GM18499 (cell line): ENCODE measurements at regions not wholly inside any gene's neighbourhood (a gene's known extent, or its start where the extent isn't known, plus 50 kb on each side); places are given as distances from the start of the nearest gene placed in this dataset.

Experiments
- ATAC-seq: cut with Tn5 transposase; IDR thresholded peaks from one replicate; pipeline ENCODE4 v1.9.1; 2021; ENCODE audit warnings: moderate number of reproducible peaks; ENCODE audit not compliant: insufficient read depth, unreplicated experiment

DNA sequence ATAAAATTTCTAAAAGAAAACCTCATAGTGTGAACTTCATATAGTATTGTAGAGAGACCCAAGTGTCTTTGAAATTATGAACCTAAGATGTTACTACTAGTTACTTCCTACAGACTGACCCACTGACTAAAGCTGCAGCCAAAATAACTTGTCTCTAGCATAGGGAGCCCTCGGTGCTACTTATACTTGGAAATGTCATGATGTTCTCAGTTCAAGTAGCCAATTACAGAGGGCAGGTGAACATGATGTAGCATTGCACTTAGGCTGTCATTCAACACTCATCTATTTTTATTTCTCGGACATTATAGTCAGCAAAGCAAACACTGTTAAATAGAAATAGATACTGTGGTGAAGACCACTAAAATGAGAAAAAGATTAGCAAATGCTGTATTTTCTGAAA lies 165.6 kb downstream of the AREG start:
- no peak for ATAC-seq

DNA sequence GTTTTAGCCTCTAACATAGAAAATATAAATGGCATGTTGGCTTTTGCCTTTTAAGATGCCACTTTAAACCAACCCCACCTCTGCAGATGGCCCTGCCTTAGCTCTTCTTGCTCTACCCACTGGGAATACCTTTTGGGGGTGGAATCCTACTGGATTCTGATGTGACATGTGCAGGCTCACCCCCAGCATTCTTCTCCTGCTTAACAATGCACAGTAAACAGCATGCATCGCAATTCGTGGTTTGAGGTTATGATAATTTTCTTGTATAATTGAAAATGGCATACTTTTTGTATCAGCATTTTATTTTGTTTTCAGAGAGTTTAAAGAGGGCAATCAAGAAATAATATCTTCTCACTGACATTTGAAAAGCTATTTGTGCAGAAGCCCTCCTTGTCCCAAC lies 167.9 kb downstream of the AREG start:
- ATAC-seq: no peak

DNA sequence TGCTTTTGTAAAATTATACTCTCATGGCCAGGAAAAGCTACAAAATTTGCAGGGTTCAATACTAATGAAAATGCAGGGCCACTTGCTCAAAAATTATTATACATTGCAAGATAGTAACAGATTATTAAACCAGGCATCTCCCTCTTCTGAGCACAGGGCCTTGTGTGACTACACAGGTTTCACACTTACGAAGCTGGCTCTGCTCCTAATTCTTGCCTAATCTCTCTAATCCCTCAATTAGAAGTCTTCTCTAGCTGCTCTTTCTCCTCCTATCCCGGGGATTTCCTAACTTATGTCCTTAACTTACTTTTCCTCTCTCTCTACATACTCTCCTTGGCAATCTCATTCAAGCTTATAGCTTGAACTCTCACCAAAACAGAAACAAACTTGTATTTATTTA lies 168.3 kb downstream of the AREG start:
- no peak for ATAC-seq

DNA sequence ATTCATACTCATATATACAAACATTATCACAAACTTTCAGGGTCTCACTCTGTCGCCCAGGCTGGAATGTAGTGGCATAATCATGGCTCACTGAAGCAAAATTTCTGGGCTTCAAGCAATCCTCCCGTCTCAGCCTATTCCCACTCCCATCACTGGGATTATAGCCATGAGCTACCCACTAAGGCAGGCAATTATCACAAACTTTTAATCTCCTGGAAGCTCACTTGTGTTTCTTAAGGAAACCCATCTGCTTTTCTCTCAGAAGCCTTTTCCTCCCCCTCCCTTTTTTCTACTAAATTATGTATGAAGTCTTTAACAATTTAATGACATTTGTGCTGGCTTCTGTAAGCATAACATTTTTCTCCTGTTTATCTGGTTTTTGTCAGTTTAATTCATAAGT lies 170.5 kb downstream of the AREG start:
- no peak for ATAC-seq

DNA sequence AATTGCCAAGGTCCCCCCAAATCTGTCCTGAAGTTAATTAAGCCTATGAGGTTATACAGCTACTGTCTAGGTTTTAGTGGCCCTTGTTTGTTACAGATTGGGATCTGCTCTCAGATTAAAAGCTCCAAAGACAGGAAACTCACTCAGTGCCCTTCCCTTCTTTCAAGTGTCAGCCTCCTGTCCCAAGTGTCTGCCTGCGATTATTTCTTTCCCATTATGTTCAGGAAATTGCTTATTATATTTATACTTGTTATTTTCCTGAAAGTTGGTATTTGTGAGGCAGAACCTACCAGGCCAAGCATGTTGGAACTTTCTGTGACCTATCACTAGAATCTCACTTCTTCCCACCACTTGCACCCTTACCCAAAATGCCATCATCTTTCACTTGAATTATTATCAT lies 173.2 kb downstream of the AREG start:
- no peak for ATAC-seq

DNA sequence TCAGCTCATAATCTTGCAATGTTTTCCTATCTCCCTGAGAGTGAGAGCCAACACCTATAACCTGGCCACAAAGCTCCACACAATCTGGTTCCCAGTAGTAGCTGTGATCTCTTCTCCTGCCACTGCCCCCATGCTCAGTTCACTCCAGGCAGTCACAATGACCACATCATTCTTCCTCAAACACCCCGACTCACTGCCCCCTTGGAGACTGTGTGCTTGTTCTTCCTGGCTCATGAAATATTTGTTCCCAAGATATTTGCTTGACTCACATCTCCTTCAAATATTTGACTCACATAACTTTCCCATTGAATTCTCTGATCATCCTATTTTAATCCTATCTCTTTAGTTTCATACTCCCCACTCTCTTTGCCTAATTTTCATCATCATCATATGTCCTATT lies 173.7 kb downstream of the AREG start:
- ATAC-seq: no peak

DNA sequence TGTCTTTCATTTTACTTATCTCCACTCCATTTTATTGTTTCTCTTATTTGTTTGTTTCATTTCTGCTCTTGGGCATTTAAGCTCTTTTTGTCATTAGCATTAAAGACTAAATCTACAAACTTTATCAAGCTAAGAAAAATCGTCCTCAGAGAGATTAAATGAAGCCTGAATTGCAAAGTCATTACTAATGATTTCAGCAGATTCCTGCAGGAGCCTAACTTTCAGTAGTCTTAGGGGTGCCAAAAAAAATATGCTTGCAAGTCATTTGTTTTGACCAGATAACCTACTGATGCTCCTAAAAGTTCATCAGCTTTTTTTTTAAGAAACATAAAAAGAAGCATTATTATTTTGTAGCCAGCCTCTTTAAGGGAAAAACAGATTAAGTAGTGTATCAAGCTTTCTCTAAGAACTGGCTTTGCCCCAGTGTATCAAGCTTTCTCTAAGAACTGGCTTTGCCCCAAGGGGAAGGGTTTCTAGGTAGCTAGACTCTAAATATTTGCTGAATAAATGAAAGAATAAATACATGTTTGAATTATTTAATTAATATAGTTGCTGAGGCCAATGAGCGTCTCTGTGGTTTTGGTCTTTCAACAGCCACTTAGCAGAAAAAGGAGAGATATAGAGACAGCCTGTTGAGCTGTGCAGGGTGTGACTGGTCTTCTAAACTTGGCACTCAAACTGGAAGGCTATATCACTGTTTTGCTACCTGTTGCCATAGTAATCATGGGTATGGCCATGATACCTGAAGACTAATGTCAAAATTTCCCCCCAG lies 174.2 kb downstream of the BTC start:
- no peak for ATAC-seq

DNA sequence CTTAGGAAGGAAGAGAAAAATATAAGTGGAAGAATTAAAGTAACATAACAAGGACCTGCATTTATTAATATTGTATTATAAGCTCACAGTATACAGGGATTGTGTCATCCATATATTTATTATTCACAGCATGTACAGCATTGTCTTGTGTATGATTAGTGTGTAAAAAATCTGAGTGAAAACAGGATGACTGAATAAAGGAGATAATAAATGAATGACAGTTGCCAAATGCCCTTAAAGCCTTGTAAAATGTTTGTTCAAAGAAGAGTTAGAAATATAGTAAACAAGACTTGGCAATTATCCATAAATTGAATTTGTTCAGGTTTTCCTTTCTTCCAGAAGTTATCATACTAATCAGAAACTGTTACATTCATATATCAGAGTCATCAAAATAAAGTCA lies 172.7 kb downstream of the BTC start:
- ATAC-seq: no peak

DNA sequence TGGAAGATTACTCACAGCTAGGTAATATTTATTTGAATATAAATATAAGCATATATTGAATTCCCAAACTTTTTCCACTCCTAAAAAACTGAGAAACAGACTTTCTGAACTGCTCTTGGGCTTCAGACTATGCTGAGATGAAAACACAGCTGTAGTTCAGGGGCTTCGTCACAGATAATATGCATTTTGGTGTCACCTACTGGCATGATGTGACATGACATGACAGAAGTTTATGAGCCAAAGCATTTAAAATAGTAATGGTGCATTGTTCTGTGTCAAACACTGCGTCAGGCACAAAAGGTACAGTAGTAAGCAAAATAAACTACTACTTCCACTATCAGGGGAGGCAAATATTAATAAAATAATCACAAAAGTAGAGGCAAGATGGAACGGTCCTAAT lies 171.3 kb downstream of the BTC start:
- ATAC-seq: no peak

DNA sequence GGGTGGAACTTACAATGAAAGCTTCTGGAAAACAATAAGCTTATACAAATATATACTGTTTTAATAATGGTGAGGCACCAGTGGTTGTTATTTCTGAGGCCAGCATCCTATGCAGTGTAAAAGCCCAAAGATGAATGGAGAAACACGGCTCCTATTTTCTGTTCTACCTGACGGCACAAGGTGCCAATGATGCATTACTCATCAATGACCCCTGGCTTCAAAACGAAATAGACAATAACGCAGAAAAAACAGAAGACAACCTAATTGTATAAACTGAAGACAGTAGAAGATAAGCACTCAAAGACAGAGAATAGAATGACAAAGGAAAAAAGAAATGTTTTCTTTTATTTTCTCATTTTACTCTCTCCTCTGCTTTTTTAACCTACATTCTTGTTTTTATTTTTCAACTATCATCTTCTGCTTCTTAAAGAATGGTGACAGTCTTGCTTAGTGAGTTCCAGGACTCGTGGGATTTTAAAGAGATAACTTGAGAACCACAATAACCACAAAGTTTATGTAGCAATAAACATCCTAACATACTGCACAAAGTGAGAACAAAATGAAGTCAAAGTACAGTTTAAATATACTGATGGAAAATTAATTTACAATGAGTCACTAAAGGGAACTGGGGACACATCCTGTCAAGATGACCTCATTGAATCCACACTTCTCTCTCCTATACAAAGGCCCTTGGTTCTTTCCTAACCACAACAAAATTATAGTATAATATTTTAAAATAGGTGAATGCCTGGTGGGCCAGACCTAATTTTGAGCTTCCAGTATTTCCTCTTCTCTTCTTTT lies 169.8 kb downstream of the BTC start:
- no peak for ATAC-seq

DNA sequence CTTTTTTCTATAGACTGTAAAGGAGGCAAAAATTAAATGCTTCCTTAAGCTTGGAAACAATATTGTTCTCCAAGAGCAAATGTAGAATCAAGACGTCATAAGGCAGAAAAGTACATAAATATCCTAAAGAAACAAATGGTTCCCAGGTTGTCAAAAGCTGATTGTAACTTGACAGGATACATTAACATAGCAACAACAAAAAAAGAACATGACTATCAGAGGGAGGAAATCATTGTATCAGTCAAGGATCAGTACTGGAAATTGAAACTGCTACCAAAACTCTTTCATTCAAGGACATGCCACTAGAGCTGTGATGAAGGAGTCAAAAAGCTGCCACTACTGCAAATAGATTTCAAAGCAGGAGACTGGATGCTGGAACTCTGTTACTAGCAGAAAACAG lies 168.3 kb downstream of the BTC start:
- ATAC-seq: no peak

DNA sequence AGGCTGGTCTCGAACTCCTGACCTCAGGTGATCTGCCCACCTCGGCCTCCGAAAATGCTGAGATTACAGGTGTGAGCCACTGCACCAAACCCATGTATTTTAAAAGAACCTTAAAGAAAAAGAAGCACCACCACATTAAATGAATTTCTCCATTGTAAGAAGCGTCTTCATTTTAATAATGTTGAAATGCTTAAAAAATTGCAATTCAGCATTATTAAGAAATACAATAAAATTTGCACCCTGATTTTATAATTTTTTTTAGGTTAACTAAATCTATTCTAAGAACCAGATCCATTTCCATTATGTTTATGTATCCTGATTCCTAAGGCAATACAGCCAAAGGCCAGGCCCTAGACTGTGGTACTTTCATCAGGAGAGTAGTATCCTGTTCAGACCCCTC lies 167.2 kb downstream of the BTC start:
- ATAC-seq: no peak

DNA sequence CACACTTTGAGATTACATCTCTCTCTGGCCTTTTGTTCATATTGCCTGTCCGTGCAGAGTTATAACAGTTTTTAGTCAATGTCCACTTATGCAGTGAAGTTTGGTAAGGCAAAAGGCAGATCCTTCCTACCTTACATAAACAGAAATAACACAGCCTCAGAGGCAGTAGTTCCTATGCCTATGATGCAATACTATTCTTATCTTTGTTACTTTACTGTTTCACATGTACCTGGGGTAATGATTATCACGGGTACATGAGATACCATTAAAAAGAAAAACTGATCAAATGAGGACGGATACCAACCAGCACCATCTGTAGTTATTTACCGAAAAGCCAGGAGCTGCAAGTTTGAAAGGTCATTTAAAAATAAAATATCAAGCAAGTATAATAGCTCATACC lies 166.8 kb downstream of the BTC start:
- ATAC-seq: no peak

DNA sequence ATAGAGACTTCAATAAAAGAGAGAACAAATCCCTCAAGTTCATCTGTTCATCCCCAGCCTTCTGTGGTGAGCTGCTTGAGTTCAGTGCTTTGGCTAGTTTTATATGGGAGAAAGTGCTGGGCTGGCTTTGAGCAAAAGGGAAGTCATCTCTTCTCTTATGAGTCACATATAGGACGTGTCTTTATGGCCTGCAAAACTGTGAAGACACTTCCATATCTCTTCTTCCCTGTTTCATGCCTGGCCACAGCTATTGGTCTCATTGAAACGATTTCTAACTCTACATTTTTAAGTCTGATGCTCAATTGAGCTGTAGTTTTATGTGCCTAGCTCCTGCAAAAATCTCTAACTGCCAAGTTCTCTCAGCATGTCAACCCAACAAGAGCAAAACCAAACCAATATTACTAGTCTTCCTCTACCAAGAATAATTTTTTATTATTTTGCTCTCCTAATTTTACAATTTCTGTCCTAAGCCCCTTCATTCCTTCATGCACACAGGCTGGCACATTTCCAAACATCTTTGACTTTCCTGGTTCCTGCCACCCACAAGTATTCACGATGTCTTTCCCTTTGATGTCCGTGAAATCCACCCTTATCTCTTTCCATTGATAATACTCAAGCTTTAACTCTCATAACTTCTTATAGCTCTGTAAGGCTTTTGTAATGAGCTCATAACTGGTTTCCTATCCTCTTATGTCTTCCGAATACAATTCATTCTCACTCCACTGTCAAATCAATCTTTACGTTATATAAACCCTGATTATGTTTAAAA lies 165.3 kb downstream of the BTC start:
- ATAC-seq: no peak

DNA sequence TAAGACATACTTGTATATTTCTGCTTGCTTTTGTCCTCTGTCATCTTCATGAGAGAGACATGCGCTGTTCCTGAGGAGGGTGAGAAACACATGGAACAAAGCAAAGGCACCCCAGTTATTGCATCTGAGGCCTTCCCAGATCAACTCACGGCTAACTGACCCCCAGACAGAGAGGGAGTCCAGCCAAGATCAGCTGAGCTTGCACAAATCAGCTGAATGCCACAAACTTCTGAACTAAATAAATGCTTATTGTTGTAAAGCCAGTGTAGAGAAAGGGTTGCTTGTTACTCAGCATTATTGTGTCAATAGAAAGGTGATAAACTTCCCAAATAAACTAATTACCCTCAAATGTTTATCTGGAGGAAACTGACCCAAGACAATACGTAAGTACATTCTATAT lies 163.8 kb downstream of the BTC start:
- no peak for ATAC-seq

DNA sequence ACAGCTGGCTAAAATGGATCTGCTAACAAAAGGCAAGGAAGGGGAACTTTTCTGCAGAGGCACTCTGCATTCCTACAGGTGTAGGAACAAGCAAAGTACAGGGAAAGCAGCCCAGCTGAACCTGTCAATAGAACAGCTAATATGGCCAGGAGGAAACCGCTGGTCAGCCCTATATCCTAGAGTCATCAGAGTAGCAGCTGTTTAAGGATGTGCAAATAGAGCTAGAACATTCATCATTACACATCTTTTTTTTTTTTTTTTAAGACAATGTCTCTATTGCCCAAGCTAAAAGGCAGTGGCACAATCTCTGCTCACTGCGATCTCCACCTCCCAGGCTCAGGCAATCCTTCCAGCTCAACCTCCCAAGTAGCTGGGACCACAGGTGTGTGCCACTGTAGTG lies 163.0 kb downstream of the BTC start:
- ATAC-seq: no peak

DNA sequence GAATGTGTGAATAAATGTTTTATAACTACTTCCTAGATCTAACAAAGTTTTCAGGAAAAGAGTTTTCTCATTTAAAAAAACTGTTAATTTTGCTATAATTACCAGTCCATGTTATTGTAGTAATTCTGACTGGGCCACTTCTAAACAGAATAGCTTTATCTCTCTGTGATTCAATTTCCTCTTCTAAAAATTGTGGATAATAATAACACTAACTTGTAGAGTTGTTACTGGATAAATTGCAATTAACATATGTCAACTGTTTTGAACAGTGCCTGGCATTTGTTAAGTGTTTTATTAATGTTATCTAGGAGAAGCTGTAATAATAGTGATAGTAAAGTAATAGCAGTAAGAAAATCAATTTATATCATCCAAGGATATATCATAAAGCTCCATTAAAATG lies 162.3 kb downstream of the BTC start:
- no peak for ATAC-seq

DNA sequence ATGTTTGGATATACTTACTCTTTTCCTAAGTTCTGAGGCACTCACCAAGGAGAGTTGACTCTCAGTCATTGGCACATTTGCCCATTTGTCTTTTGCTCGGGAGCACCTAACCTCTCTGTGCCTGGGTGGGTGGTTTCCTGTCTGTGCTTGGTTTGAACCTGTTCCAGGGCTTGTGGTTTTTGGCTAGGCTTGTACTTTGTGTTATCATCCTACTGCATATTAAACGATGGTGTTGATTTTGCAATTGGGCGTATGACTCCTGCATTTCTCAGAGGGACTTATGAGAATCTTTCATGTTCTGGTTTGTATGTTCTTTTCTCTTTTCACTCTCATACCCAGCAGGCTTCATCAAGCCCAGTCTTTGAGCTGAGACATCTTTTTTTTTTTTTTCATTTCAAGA lies 161.7 kb downstream of the BTC start:
- ATAC-seq: no peak

DNA sequence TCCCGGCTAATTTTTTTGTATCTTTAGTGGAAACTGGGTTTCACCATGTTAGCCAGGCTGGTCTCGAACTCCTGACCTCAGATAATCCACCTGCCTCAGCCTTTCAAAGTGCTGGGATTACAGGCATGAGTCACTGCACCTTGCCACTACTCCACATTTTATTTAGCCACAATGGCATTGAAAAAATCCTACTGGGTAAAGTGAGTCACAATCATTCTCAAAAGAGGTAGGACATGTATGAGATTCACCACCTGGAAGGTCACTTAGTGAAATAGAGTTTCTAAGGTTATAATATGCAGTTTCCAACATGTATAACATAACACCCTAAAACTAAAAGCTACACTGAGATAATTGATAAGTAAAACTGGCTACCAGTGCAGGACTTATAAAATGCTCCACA lies 159.2 kb downstream of the BTC start:
- ATAC-seq: no peak

DNA sequence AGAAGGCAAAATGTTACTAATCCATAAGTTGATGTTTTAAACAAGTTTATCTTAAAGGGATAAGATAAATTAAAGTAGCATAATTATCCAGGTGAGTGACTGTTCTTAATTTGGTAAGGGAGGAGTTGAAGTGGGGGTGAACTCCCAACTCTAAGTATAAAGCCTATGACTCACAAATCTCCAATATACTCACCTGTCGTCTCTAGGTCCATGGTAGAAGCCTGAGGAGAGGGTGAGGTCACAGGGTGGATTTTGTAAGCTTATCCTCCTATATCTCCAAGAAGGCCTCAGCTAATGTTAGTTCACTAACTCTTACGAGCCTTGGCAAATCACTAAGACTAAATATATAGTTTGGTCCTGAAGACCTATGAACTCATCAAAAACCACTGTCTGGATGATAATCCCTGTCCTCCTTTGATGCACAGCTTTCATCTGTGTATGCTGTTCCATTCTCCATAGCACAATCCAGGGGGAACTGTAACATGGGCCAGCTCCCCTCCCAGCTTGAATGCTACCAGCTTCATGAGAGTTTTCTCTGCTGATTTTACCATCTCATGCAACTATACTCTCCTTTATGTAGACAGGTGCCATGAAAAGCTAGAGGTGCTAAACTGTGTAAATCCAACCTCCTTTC lies 158.7 kb downstream of the BTC start:
- ATAC-seq: no peak

DNA sequence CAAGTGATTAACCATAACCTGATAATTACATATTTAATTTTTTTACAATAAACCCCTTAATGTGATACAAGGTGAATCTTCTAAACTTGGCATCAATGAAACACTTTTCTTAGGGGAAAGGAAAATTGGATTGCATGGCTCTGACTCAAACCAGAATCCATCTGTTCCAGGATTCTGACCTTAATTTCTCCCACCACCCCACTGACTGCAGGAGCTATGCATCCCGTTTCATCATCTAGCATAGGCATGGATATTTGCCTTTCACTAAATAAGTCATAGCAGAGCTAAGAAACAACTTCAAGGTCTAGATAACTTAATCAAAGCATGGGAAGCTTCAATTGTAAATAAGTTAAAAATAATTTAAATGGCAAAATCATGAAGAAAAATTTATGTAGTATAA lies 156.3 kb downstream of the BTC start:
- no peak for ATAC-seq
